GM06990 (cell line): ENCODE measurements at regions not wholly inside any gene's neighbourhood (a gene's known extent, or its start where the extent isn't known, plus 50 kb on each side); places are given as distances from the start of the nearest gene placed in this dataset.

Experiments
- DNase-seq: peaks from one replicate; pipeline ENCODE4 v3.0.0-alpha.2; 2011; ENCODE audit not compliant: insufficient read length; ENCODE audit errors: extremely low read depth
- H3K27me3 ChIP-seq: replicated peaks from 2 replicates; pipeline ENCODE4 v1.6.0; 2011; ENCODE audit warnings: low read length; ENCODE audit not compliant: control insufficient read depth, insufficient read depth
- H3K36me3 ChIP-seq: 2 replicates; pipeline ENCODE4 v1.5.1; 2011; ENCODE audit warnings: low read length; ENCODE audit not compliant: control insufficient read depth, insufficient read depth
- H3K4me3 ChIP-seq: replicated peaks from 2 replicates; pipeline ENCODE4 v1.5.1; 2011; ENCODE audit warnings: low read depth, mild to moderate bottlenecking, control low read depth, low read length
- CTCF ChIP-seq: IDR thresholded peaks from 2 replicates; pipeline ENCODE4 v1.5.1; 2011; ENCODE audit warnings: low read length, control low read depth, mild to moderate bottlenecking, inconsistent platforms; ENCODE audit not compliant: insufficient read depth, poor library complexity, severe bottlenecking

- Histone ChIP-seq H3K36me3 (no peaks in the 10 kb centered on the region), H3K27me3 (no peaks in the 10 kb centered on the region), H3K4me3 (no peak overlapping the region)
- DNase-seq, result no peak
- no peak for TF ChIP-seq CTCF
Observed at GRCh38 chr3:41097896-41098496, 101.3 kb upstream of the CTNNB1 start.

GRCh38 chr3:41101231-41101630 is 98.1 kb upstream of the CTNNB1 start:
- no peak for DNase-seq
- H3K36me3 ChIP-seq, result no peaks in the 10 kb centered on the region
- no peak for TF ChIP-seq CTCF
- H3K4me3 ChIP-seq, result no peak overlapping the region
- no peaks in the 10 kb centered on the region for H3K27me3 ChIP-seq

DNA sequence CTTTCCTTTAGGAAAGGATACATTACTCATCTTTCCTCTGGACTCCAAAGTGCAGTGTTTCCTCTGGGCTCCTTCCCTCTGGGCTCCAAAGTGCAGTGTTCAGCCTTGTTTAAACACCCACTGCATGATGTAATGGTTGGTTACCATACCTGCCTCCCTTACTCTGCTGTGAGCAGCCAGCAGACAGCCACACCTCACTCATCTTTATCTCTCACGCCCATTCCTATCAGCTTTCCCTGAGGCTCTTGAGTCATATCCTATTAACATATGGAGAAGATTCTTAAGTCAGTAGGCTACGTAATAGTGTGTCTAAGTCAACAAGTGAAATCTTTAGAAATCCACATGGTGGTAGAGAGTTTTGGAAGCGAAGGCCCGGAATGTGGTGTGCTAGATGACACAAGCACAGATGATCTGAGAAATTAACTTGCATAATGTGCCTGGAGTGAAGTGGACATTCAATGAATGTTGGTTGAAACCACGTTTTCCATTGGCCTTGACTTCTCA is 97.2 kb upstream of the CTNNB1 start:
- H3K4me3 ChIP-seq, result no peak overlapping the region
- H3K27me3 ChIP-seq, result no peaks in the 10 kb centered on the region
- H3K36me3 ChIP-seq, result no peaks in the 10 kb centered on the region
- TF ChIP-seq CTCF, result no peak
- DNase-seq, result no peak

DNA sequence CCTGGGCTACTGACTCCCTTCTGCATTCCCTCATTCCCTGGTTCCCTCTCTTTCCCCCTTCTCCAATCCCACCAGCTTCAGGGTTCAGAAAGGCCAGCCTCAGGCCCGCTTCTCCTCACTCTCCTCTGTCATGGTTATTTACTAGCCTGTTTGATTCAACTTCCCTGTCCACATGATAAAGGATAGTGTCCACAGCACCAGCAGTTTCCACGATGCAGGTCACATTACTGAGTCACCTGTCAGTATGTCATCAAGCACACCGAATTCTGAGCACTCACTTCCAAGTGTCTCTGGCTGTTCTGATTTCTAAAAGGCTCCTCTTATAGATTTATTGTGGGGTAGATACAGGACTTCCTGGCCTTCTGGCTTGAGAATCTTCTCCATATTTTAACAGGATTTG is 96.6 kb upstream of the CTNNB1 start:
- no peaks in the 10 kb centered on the region for H3K27me3 ChIP-seq
- H3K4me3 ChIP-seq, result no peak overlapping the region
- H3K36me3 ChIP-seq, result no peaks in the 10 kb centered on the region
- no peak for TF ChIP-seq CTCF
- no peak for DNase-seq

DNA sequence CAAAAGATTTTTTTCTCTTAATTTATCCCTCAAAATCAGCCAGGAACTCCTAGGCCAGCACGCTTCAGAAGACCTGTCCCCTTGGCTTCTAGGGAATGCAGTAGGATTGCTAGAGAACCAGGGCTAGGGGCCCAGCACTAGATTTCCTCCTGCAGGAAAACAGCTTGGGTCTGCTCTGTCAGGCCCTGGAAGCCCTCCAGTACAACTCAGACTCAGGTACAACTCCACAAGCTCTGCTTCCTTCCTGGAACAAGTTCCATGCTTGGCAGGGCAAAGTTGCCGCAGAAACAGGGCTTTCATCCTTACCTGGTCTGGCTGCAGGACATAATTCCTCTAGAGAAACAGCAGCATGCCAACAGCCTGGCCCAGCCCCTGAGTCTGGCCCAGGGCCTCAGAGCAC is 96.1 kb upstream of the CTNNB1 start:
- DNase-seq, result no peak
- Histone ChIP-seq H3K4me3 (no peak overlapping the region), H3K27me3 (peaks cover 1% of the 10 kb centered on the region), H3K36me3 (no peaks in the 10 kb centered on the region)
- no peak for TF ChIP-seq CTCF

DNA sequence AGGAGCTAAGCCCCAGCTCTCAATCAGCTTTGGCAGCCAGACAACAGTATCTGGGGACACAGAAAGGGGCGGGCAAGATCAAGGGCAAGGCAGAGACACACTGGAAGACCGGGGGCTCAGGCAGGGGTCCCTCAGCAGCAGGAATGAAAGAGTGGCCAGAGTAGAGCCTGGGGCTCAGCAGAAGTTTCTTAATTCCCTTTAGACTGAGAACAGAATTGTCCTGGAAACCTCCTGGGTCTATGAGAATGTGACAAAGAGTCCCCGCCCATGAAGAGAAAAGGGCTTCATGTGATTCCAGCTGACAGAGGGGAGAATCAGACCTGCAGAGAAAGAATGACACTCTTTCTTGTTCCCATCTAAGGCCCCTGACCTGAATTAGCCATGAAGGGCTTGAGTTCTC is 95.2 kb upstream of the CTNNB1 start:
- H3K36me3 ChIP-seq, result no peaks in the 10 kb centered on the region
- H3K4me3 ChIP-seq, result no peak overlapping the region
- TF ChIP-seq CTCF, result no peak
- H3K27me3 ChIP-seq, result peaks cover 1% of the 10 kb centered on the region
- DNase-seq, result no peak
